ENCODE measurements at regions not wholly inside any gene's neighbourhood (a gene's known extent, or its start where the extent isn't known, plus 50 kb on each side); places are given as distances from the start of the nearest gene placed in this dataset.

- FAIRE-seq (no peak), DNase-seq (ENCODE audit: low read depth, low spot score) (no peak)
- no peaks in the 10 kb centered on the region for H4K20me1 ChIP-seq (ENCODE audit: control insufficient read depth, extremely low read depth, insufficient read depth, low read length)
- no peaks in the 10 kb centered on the region for H3K9me1 ChIP-seq (ENCODE audit: control insufficient read depth, extremely low read depth, insufficient read depth, low read length)
- H3K27me3 ChIP-seq (ENCODE audit: control insufficient read depth, extremely low read depth, insufficient read depth, low read length): peaks cover 4% of the 10 kb centered on the region
- H3K27ac ChIP-seq (ENCODE audit: control insufficient read depth, insufficient read depth, low read length): no peak overlapping the region
- H2AFZ ChIP-seq (ENCODE audit: control insufficient read depth, low read length): no peak overlapping the region
- H3K79me2 ChIP-seq (ENCODE audit: control insufficient read depth, insufficient read depth, low read length): no peaks in the 10 kb centered on the region
- TF ChIP-seq EZH2 (IDR thresholded peaks at IDR 0.05; ENCODE audit: low read length) (no peak), CTCF (optimal IDR thresholded peaks at IDR 0.05 in 1 of 3, IDR thresholded peaks at IDR 0.05 in 1 of 3, conservative IDR thresholded peaks at IDR 0.05 in 1 of 3; ENCODE audit: extremely low read depth in 1 of 3, insufficient read depth in 2 of 3, low read length in 3 of 3) (no peak)
- no peaks in the 10 kb centered on the region for H3K4me1 ChIP-seq (ENCODE audit: control insufficient read depth, extremely low read depth, insufficient read depth, low read length)
- dilution Hi-C loops (cut with MboI; ENCODE audit: extremely low pct_ligation_motif_present, low sequenced_read_pairs): no loop called here
- no peak overlapping the region for H3K9ac ChIP-seq (ENCODE audit: control insufficient read depth, extremely low read depth, insufficient read depth, low read length)
- no peaks in the 10 kb centered on the region for H3K36me3 ChIP-seq (ENCODE audit: control insufficient read depth in 2 of 2, extremely low read depth in 1 of 2, insufficient read depth in 2 of 2, low read length in 2 of 2)
- H3K4me3 ChIP-seq (ENCODE audit: control insufficient read depth in 2 of 3, extremely low read depth in 1 of 3, insufficient read depth in 2 of 3, low read depth in 1 of 3, low read length in 3 of 3): no peak overlapping the region
- H3K9me3 ChIP-seq (ENCODE audit: control insufficient read depth, low read depth, low read length): no peaks in the 10 kb centered on the region
- H3K4me2 ChIP-seq (ENCODE audit: control insufficient read depth, extremely low read depth, insufficient read depth, low read depth, low read length): no peak overlapping the region
These were observed 209.3 kb upstream of the PDE1C start for GRCh38 chr7:32279500-32279899.

DNA sequence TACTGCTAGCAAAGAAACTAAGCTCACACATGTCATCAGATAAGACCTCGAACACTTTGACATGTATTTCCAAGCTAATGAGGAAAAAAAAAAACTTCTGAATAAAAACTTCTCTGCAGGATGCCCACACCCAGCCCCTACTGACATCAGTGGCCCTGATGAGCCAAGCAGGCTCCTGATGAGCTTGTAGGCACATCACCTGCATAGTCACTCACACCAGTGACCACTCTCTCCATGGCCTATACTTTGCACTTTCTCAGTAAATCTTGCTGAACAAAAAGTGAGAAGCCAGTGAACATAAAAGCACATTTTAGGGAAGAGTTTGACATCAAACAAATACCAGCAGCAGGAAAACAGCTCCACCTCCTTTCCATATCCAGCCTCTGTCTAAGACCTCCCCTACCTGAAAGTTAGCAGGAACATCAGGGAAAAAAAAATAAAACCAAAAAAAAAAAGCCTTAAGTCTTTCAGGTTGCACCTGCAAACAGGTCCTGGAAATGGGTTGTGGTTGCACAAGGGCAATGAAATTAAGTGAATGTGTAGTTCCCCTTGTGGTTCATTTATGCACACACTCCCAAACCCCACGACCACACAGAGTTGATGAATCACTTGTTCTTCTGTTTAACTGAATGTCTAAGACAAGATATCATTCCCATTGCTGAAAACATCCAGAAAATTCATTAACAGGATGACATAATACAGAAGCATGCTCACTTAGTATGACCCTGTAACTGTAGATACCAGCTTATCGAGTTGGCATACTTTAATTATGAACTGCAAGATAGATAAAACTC is 205.2 kb upstream of the PDE1C start:
- Histone ChIP-seq H3K4me3 (ENCODE audit: control insufficient read depth in 2 of 3, extremely low read depth in 1 of 3, insufficient read depth in 2 of 3, low read depth in 1 of 3, low read length in 3 of 3) (no peak overlapping the region), H3K9ac (ENCODE audit: control insufficient read depth, extremely low read depth, insufficient read depth, low read length) (no peak overlapping the region), H3K9me3 (ENCODE audit: control insufficient read depth, low read depth, low read length) (no peaks in the 10 kb centered on the region), H3K79me2 (ENCODE audit: control insufficient read depth, insufficient read depth, low read length) (no peaks in the 10 kb centered on the region), H4K20me1 (ENCODE audit: control insufficient read depth, extremely low read depth, insufficient read depth, low read length) (no peaks in the 10 kb centered on the region), H2AFZ (ENCODE audit: control insufficient read depth, low read length) (no peak overlapping the region), H3K27ac (ENCODE audit: control insufficient read depth, insufficient read depth, low read length) (no peak overlapping the region), H3K4me2 (ENCODE audit: control insufficient read depth, extremely low read depth, insufficient read depth, low read depth, low read length) (no peak overlapping the region), H3K36me3 (ENCODE audit: control insufficient read depth in 2 of 2, extremely low read depth in 1 of 2, insufficient read depth in 2 of 2, low read length in 2 of 2) (no peaks in the 10 kb centered on the region), H3K27me3 (ENCODE audit: control insufficient read depth, extremely low read depth, insufficient read depth, low read length) (no peaks in the 10 kb centered on the region), H3K4me1 (ENCODE audit: control insufficient read depth, extremely low read depth, insufficient read depth, low read length) (no peaks in the 10 kb centered on the region), H3K9me1 (ENCODE audit: control insufficient read depth, extremely low read depth, insufficient read depth, low read length) (no peaks in the 10 kb centered on the region)
- DNase-seq (ENCODE audit: low read depth, low spot score): peak; percentile 11
- TF ChIP-seq CTCF (optimal IDR thresholded peaks at IDR 0.05 in 1 of 3, IDR thresholded peaks at IDR 0.05 in 1 of 3, conservative IDR thresholded peaks at IDR 0.05 in 1 of 3; ENCODE audit: extremely low read depth in 1 of 3, insufficient read depth in 2 of 3, low read length in 3 of 3) (no peak), EZH2 (IDR thresholded peaks at IDR 0.05; ENCODE audit: low read length) (no peak)
- FAIRE-seq: peak; percentile 71
- dilution Hi-C loops (cut with MboI; ENCODE audit: extremely low pct_ligation_motif_present, low sequenced_read_pairs): no loop called here
